Neural progenitor cell (in vitro differentiated cells): ENCODE measurements at regions not wholly inside any gene's neighbourhood (a gene's known extent, or its start where the extent isn't known, plus 50 kb on each side); places are given as distances from the start of the nearest gene placed in this dataset.
"Not testable (repeated sequence)": the region's sequence is repeated elsewhere in the genome, so short reads cannot be mapped to it uniquely, and the experiment has no call there.

Experiments
- DNase-seq: peaks from one replicate; pipeline ENCODE4 v3.0.0-alpha.2; 2016; ENCODE audit warnings: low spot score
- H2AFZ ChIP-seq: fragments of 200-600 bp; sonication (generic); replicated peaks from 2 replicates; pipeline ENCODE4 v1.6.1; 2016; ENCODE audit warnings: antibody characterized with exemption
- H3F3A ChIP-seq: fragments of 200-600 bp; sonication (generic); 2 replicates; pipeline ENCODE4 v1.6.1; 2016; ENCODE audit warnings: antibody characterized with exemption, low read depth
- H3K27ac ChIP-seq: fragments of 200-600 bp; sonication (generic); 2 replicates; pipeline ENCODE4 v1.5.1; 2016; ENCODE audit warnings: mild to moderate bottlenecking
- H3K27me3 ChIP-seq: fragments of 200-600 bp; sonication (generic); 2 replicates; pipeline ENCODE4 v1.6.1; 2016; ENCODE audit warnings: mild to moderate bottlenecking, moderate library complexity
- H3K36me3 ChIP-seq: fragments of 200-600 bp; sonication (generic); 2 replicates; pipeline ENCODE4 v1.5.1; 2016
- H3K4me1 ChIP-seq: fragments of 200-600 bp; sonication (generic); 2 replicates; pipeline ENCODE4 v1.6.1; 2016; ENCODE audit warnings: mixed run types
- H3K4me2 ChIP-seq: fragments of 200-600 bp; sonication (generic); 2 replicates; pipeline ENCODE4 v1.6.1; 2016
- H3K4me3 ChIP-seq: fragments of 200-600 bp; sonication (generic); 2 replicates; pipeline ENCODE4 v1.5.1; 2016
- H3K79me2 ChIP-seq: fragments of 200-600 bp; sonication (generic); 2 replicates; pipeline ENCODE4 v1.6.1; 2016; ENCODE audit warnings: low read depth
- H3K9ac ChIP-seq: fragments of 200-600 bp; sonication (generic); 2 replicates; pipeline ENCODE4 v1.6.1; 2016
- H3K9me3 ChIP-seq: fragments of 200-600 bp; sonication (generic); 2 replicates; pipeline ENCODE4 v1.5.1; 2016; ENCODE audit warnings: low read depth
- H4K20me1 ChIP-seq: fragments of 200-600 bp; sonication (generic); 2 replicates; pipeline ENCODE4 v1.6.1; 2016; ENCODE audit warnings: low read depth
- H3K27ac Mint-ChIP-seq: 3 replicates; pipeline ENCODE4 v1.8.0; 2021; ENCODE audit warnings: mixed read lengths
- H3K27me3 Mint-ChIP-seq: 2 replicates; pipeline ENCODE4 v1.8.0; 2022; ENCODE audit warnings: low read depth, mild to moderate bottlenecking, inconsistent platforms, moderate library complexity, mixed read lengths; ENCODE audit not compliant: insufficient read depth
- H3K36me3 Mint-ChIP-seq: 3 replicates; pipeline ENCODE4 v1.8.0; 2021; ENCODE audit warnings: mixed read lengths
- H3K4me1 Mint-ChIP-seq: 3 replicates; pipeline ENCODE4 v1.8.0; 2021; ENCODE audit warnings: mixed read lengths
- H3K4me3 Mint-ChIP-seq: 3 replicates; pipeline ENCODE4 v1.8.0; 2021; ENCODE audit warnings: mild to moderate bottlenecking, moderate library complexity, mixed read lengths
- H3K9me3 Mint-ChIP-seq: 3 replicates; pipeline ENCODE4 v1.8.0; 2020; ENCODE audit warnings: mixed read lengths
- EZH2 ChIP-seq: fragments of 200-600 bp; sonication (generic); IDR thresholded peaks from 2 replicates; pipeline ENCODE4 v1.6.1; 2017; ENCODE audit warnings: antibody characterized with exemption, mild to moderate bottlenecking, moderate library complexity
- EZH2phosphoT487 ChIP-seq: fragments of 200-600 bp; sonication (generic); IDR thresholded peaks from 2 replicates; pipeline ENCODE4 v1.6.1; 2017; ENCODE audit warnings: antibody characterized with exemption
- TF ChIP-seq, protein P1 (sequence below): fragments of 200-600 bp; sonication (generic); IDR thresholded peaks from 2 replicates; pipeline ENCODE4 v1.5.1; 2017; ENCODE audit warnings: antibody characterized with exemption, mild to moderate bottlenecking

DNA sequence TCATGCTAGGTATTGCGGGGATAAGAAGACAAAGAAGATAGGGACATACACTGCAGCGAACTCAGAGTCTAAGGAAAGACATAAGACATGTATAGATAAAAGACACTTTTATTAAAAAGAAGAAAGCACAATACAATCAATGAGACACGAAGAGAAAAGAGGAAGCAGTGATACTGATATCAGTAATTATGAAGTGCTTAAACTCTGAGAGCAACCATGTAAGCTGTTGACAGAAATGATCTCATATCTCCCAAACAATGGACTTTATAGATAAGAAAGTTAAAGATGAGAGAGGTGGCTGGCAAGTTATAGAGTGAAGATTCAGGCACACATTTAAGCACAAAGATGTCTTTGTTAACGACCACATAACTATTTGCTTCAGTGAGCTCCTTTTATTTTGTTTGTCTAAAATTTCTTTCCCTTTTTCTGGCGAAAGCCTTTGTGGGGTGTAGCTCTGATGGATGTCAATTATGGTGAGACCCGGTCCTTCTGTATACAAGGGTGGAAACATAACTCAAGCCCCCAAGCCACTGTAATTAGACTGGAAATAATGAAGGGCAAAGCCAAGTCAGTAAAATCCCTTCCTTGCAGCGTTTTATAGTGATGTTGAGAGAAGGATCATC lies 818.0 kb upstream of the SLC10A2 start:
- Histone ChIP-seq H3F3A (no peaks in the 10 kb centered on the region), H3K4me1 (no peaks in the 10 kb centered on the region), H3K4me2 (no peak overlapping the region), H3K27ac (no peak overlapping the region), H4K20me1 (no peaks in the 10 kb centered on the region), H3K79me2 (no peaks in the 10 kb centered on the region), H3K36me3 (no peaks in the 10 kb centered on the region), H3K9ac (no peak overlapping the region), H3K4me3 (no peak overlapping the region), H3K27me3 (no peaks in the 10 kb centered on the region), H2AFZ (no peak overlapping the region), H3K9me3 (no peaks in the 10 kb centered on the region)
- peaks cover 6% of the 10 kb centered on the region for H3K4me1 Mint-ChIP-seq
- no peak overlapping the region for H3K27ac Mint-ChIP-seq
- DNase-seq, result no peak
- no peaks in the 10 kb centered on the region for H3K9me3 Mint-ChIP-seq
- no peak overlapping the region for H3K4me3 Mint-ChIP-seq
- H3K36me3 Mint-ChIP-seq, result no peaks in the 10 kb centered on the region
- H3K27me3 Mint-ChIP-seq, result peaks cover 5% of the 10 kb centered on the region
- TF ChIP-seq EZH2 (no peak), EZH2phosphoT487 (no peak)
- TF ChIP-seq, protein P1, sequence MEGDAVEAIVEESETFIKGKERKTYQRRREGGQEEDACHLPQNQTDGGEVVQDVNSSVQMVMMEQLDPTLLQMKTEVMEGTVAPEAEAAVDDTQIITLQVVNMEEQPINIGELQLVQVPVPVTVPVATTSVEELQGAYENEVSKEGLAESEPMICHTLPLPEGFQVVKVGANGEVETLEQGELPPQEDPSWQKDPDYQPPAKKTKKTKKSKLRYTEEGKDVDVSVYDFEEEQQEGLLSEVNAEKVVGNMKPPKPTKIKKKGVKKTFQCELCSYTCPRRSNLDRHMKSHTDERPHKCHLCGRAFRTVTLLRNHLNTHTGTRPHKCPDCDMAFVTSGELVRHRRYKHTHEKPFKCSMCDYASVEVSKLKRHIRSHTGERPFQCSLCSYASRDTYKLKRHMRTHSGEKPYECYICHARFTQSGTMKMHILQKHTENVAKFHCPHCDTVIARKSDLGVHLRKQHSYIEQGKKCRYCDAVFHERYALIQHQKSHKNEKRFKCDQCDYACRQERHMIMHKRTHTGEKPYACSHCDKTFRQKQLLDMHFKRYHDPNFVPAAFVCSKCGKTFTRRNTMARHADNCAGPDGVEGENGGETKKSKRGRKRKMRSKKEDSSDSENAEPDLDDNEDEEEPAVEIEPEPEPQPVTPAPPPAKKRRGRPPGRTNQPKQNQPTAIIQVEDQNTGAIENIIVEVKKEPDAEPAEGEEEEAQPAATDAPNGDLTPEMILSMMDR, result no peak

GRCh38 chr13:103883698-103884097 lies 817.5 kb upstream of the SLC10A2 start:
- H2AFZ ChIP-seq, result no peak overlapping the region
- no peak overlapping the region for H3K4me3 Mint-ChIP-seq
- no peak overlapping the region for H3K27ac ChIP-seq
- no peaks in the 10 kb centered on the region for H3K79me2 ChIP-seq
- H3K4me1 ChIP-seq, result no peaks in the 10 kb centered on the region
- no peaks in the 10 kb centered on the region for H3K9me3 Mint-ChIP-seq
- no peak overlapping the region for H3K4me2 ChIP-seq
- no peak overlapping the region for H3K4me3 ChIP-seq
- H3K9ac ChIP-seq, result no peak overlapping the region
- peaks cover 5% of the 10 kb centered on the region for H3K27me3 Mint-ChIP-seq
- DNase-seq, result no peak
- TF ChIP-seq EZH2 (no peak), EZH2phosphoT487 (no peak)
- TF ChIP-seq, protein P1, result no peak
- H3K36me3 Mint-ChIP-seq, result no peaks in the 10 kb centered on the region
- no peaks in the 10 kb centered on the region for H4K20me1 ChIP-seq
- no peak overlapping the region for H3K27ac Mint-ChIP-seq
- peaks cover 6% of the 10 kb centered on the region for H3K4me1 Mint-ChIP-seq
- H3K9me3 ChIP-seq, result no peaks in the 10 kb centered on the region
- no peaks in the 10 kb centered on the region for H3K36me3 ChIP-seq
- no peaks in the 10 kb centered on the region for H3K27me3 ChIP-seq
- H3F3A ChIP-seq, result no peaks in the 10 kb centered on the region

DNA sequence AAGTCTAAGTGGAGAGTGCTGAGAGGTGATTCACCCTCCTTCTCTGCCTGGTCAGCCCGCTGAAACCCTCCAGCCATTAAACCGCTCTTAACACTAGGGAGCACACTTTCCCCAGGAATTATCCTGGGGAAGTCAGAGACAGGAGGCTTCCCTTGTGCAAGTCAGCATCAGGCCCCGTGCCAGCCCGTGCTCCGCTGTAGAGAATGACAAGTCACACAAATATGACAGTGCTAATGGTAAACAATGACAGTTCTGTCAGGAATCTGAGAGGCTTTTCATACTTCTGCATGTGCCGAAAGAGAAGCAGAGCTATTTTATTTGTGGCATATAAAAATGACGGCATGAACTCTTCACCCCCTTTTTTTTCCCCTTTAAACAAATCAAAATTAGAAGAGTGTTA lies 816.9 kb upstream of the SLC10A2 start:
- H3K4me3 Mint-ChIP-seq, result no peak overlapping the region

GRCh38 chr13:103880146-103880545 lies 813.9 kb upstream of the SLC10A2 start:
- H3K27me3 Mint-ChIP-seq, H3K4me1 ChIP-seq, H4K20me1 ChIP-seq, H3K27ac Mint-ChIP-seq, H3K4me3 ChIP-seq, H3K9ac ChIP-seq, H3K9me3 ChIP-seq, H3K36me3 ChIP-seq, H3K4me1 Mint-ChIP-seq, H3K27me3 ChIP-seq, H3K4me3 Mint-ChIP-seq, H3K9me3 Mint-ChIP-seq, H3K36me3 Mint-ChIP-seq, H3K4me2 ChIP-seq, H3K27ac ChIP-seq, H3K79me2 ChIP-seq, H3F3A ChIP-seq, H2AFZ ChIP-seq, DNase-seq: not testable (repeated sequence)

More for the DNA sequence above, 816.9 kb upstream of the SLC10A2 start:
- DNase-seq, result peak; percentile 83
- no peaks in the 10 kb centered on the region for H3K79me2 ChIP-seq
- no peak overlapping the region for H3K27ac ChIP-seq
- Mint-ChIP-seq H3K4me1 (peaks cover 6% of the 10 kb centered on the region), H3K9me3 (no peaks in the 10 kb centered on the region), H3K27me3 (peaks cover 5% of the 10 kb centered on the region), H3K27ac (no peak overlapping the region), H3K36me3 (no peaks in the 10 kb centered on the region)
- peak overlapping the region; percentile 38 for H2AFZ ChIP-seq
- no peaks in the 10 kb centered on the region for H3K4me1 ChIP-seq
- H3K9me3 ChIP-seq, result no peaks in the 10 kb centered on the region
- H3K4me2 ChIP-seq, result no peak overlapping the region
- TF ChIP-seq, protein P1, result peak; percentile 70
- no peak for TF ChIP-seq EZH2
- TF ChIP-seq EZH2phosphoT487, result no peak
- H3K4me3 ChIP-seq, result no peak overlapping the region
- H3K9ac ChIP-seq, result no peak overlapping the region
- no peaks in the 10 kb centered on the region for H3F3A ChIP-seq
- no peaks in the 10 kb centered on the region for H3K36me3 ChIP-seq
- H4K20me1 ChIP-seq, result no peaks in the 10 kb centered on the region
- no peaks in the 10 kb centered on the region for H3K27me3 ChIP-seq
